H1 (cell line): ENCODE measurements at regions not wholly inside any gene's neighbourhood (a gene's known extent, or its start where the extent isn't known, plus 50 kb on each side); places are given as distances from the start of the nearest gene placed in this dataset.

ENCODE experiments used
- CTCF ChIA-PET: fragments of 300-600 bp; sonication (Branson Sonifier 250); formaldehyde crosslinking; loops from one replicate; lab custom pipeline; 2021; ENCODE audit not compliant: partially characterized antibody; lab: Charles Lee
- POLR2A ChIA-PET: fragments of 300-600 bp; sonication (Branson Sonifier 250); formaldehyde crosslinking; loops from one replicate; lab custom pipeline; 2021; ENCODE audit warnings: inconsistent platforms; ENCODE audit not compliant: partially characterized antibody; lab: Charles Lee
- DNase-seq, 2 experiments: peaks; one replicate each; pipeline versions ENCODE4 v3.0.0 to v3.0.0-alpha.2; 2010 to 2022; ENCODE audit warnings: low spot score in 2 of 2, low read depth in 1 of 2, mixed read lengths in 1 of 2
- FAIRE-seq: peaks from 2 replicates; lab custom pipeline; 2011; peaks lifted over from hg19 to GRCh38; lab: Jason Lieb, UNC
- H2AFZ ChIP-seq: 2 replicates; pipeline ENCODE4 v1.8.1; 2012; ENCODE audit warnings: low read length, inconsistent platforms
- H2AK5ac ChIP-seq: 2 replicates; pipeline ENCODE4 v1.6.1; 2013; ENCODE audit warnings: low read depth, low read length
- H2BK120ac ChIP-seq: replicated peaks from 2 replicates; pipeline ENCODE3; 2013; ENCODE audit warnings: low read depth, low read length, inconsistent platforms
- H2BK12ac ChIP-seq: 2 replicates; pipeline ENCODE4 v1.6.1; 2013; ENCODE audit warnings: low read depth, low read length
- H2BK15ac ChIP-seq: 2 replicates; pipeline ENCODE4 v1.6.1; 2013; ENCODE audit warnings: low read length
- H2BK20ac ChIP-seq: 2 replicates; pipeline ENCODE4 v1.6.1; 2013; ENCODE audit warnings: low read length
- H2BK5ac ChIP-seq: 2 replicates; pipeline ENCODE4 v1.6.1; 2013; ENCODE audit warnings: low read depth, low read length
- H3K14ac ChIP-seq: 2 replicates; pipeline ENCODE4 v1.6.1; 2013; ENCODE audit warnings: inconsistent platforms; ENCODE audit not compliant: insufficient read length
- H3K18ac ChIP-seq: 2 replicates; pipeline ENCODE4 v1.6.1; 2013; ENCODE audit warnings: low read length; ENCODE audit errors: extremely low read depth
- H3K23ac ChIP-seq: 2 replicates; pipeline ENCODE4 v1.6.1; 2013; ENCODE audit warnings: inconsistent platforms; ENCODE audit not compliant: insufficient read length
- H3K23me2 ChIP-seq: 2 replicates; pipeline ENCODE4 v1.6.1; 2013; ENCODE audit warnings: low read depth, low read length
- H3K27ac ChIP-seq: 2 replicates; pipeline ENCODE4 v1.6.1; 2011; ENCODE audit warnings: low read depth, low read length, inconsistent platforms
- H3K27me3 ChIP-seq, 4 experiments: replicated peaks in 1 of 4; 1 replicate in 1 of 4; 2 replicates in 3 of 4; pipeline versions ENCODE4 v1.6.1 to v1.8.1; 2011 to 2013; ENCODE audit warnings: low read length in 3 of 4, mild to moderate bottlenecking in 3 of 4, inconsistent platforms in 2 of 4, mixed read lengths in 2 of 4, moderate library complexity in 1 of 4; ENCODE audit not compliant: control insufficient read depth in 3 of 4, insufficient read depth in 3 of 4; ENCODE audit errors: extremely low read depth in 1 of 4
- H3K36me3 ChIP-seq, 4 experiments: 2 replicates each; pipeline versions ENCODE4 v1.6.1 to v1.8.1; 2011 to 2013; ENCODE audit warnings: mild to moderate bottlenecking in 4 of 4, low read length in 3 of 4, moderate library complexity in 2 of 4, control low read depth in 1 of 4, inconsistent platforms in 1 of 4; ENCODE audit not compliant: insufficient read depth in 4 of 4, control insufficient read depth in 2 of 4
- H3K4ac ChIP-seq: replicated peaks from 2 replicates; pipeline ENCODE3; 2013; ENCODE audit warnings: low read length, low read depth, mixed read lengths, inconsistent platforms; ENCODE audit not compliant: insufficient read length
- H3K4me1 ChIP-seq, 4 experiments: replicated peaks in 1 of 4; 1 replicate in 1 of 4; 2 replicates in 3 of 4; pipeline versions ENCODE4 v1.6.1 to v1.8.1; 2011 to 2013; ENCODE audit warnings: low read length in 3 of 4, inconsistent platforms in 2 of 4, mixed read lengths in 1 of 4; ENCODE audit not compliant: insufficient read depth in 4 of 4, control insufficient read depth in 3 of 4
- H3K4me2 ChIP-seq, 2 experiments: 2 replicates each; pipeline versions ENCODE4 v1.6.1 to v1.8.1; 2011 to 2013; ENCODE audit warnings: low read depth in 2 of 2, low read length in 2 of 2, control low read depth in 1 of 2, inconsistent platforms in 1 of 2, mild to moderate bottlenecking in 1 of 2; ENCODE audit not compliant: insufficient read depth in 1 of 2
- H3K4me3 ChIP-seq, 4 experiments: fragments of 200-600, 300-600 bp in 1 of 4; sonication (generic), shearing (Covaris generic), sonication (Bioruptor Twin) in 1 of 4; 2 replicates each; pipeline versions ENCODE4 v1.5.1 to v1.8.1; 2011 to 2016; ENCODE audit warnings: low read length in 4 of 4, low read depth in 3 of 4, control low read depth in 2 of 4, inconsistent platforms in 2 of 4, mild to moderate bottlenecking in 2 of 4, mixed read lengths in 1 of 4, moderate library complexity in 1 of 4; ENCODE audit not compliant: insufficient read depth in 2 of 4; ENCODE audit errors: extremely low read depth in 1 of 4
- H3K56ac ChIP-seq: replicated peaks from 2 replicates; pipeline ENCODE3; 2013; ENCODE audit warnings: low read depth, mild to moderate bottlenecking, mixed read lengths, low read length, inconsistent platforms; ENCODE audit not compliant: insufficient read length
- H3K79me1 ChIP-seq: 2 replicates; pipeline ENCODE4 v1.6.1; 2013; ENCODE audit warnings: low read depth, low read length, control low read depth
- H3K79me2 ChIP-seq, 2 experiments: 2 replicates each; pipeline versions ENCODE4 v1.6.1 to v1.8.1; 2012 to 2013; ENCODE audit warnings: low read length in 2 of 2, mild to moderate bottlenecking in 2 of 2, inconsistent platforms in 1 of 2; ENCODE audit not compliant: insufficient read depth in 2 of 2, control insufficient read depth in 1 of 2
- H3K9ac ChIP-seq, 4 experiments: replicated peaks in 1 of 4; 1 replicate in 1 of 4; 2 replicates in 3 of 4; pipeline versions ENCODE4 v1.6.1 to v1.8.1; 2011 to 2013; ENCODE audit warnings: low read depth in 3 of 4, low read length in 3 of 4, control low read depth in 2 of 4, mild to moderate bottlenecking in 2 of 4, moderate library complexity in 2 of 4, inconsistent platforms in 1 of 4; ENCODE audit errors: extremely low read depth in 1 of 4
- H3K9me3 ChIP-seq, 2 experiments: 2 replicates each; pipeline versions ENCODE4 v1.6.1 to v1.8.1; 2012 to 2013; ENCODE audit warnings: mild to moderate bottlenecking in 2 of 2, moderate library complexity in 2 of 2, control low read depth in 1 of 2, inconsistent platforms in 1 of 2, low read depth in 1 of 2, low read length in 1 of 2, mixed read lengths in 1 of 2; ENCODE audit not compliant: insufficient read depth in 2 of 2
- H4K20me1 ChIP-seq, 2 experiments: replicated peaks in 1 of 2; 2 replicates each; pipeline versions ENCODE3 to v1.8.1; 2011 to 2013; ENCODE audit warnings: inconsistent platforms in 2 of 2, low read length in 2 of 2, mild to moderate bottlenecking in 1 of 2; ENCODE audit not compliant: insufficient read depth in 2 of 2, control insufficient read depth in 1 of 2
- H4K5ac ChIP-seq: 2 replicates; pipeline ENCODE4 v1.6.1; 2013; ENCODE audit warnings: low read length, low read depth, mixed read lengths, inconsistent platforms; ENCODE audit not compliant: insufficient read length
- H4K8ac ChIP-seq: 2 replicates; pipeline ENCODE4 v1.8.0; 2013; ENCODE audit warnings: mild to moderate bottlenecking, moderate library complexity, low read length, inconsistent platforms; ENCODE audit not compliant: insufficient read depth; ENCODE audit errors: extremely low read depth
- H4K91ac ChIP-seq: replicated peaks from 2 replicates; pipeline ENCODE3; 2013; ENCODE audit warnings: low read length, mixed read lengths, inconsistent platforms; ENCODE audit not compliant: insufficient read length
- BACH1 ChIP-seq: IDR thresholded peaks from 2 replicates; pipeline ENCODE4 v1.6.1; 2012; ENCODE audit warnings: low read length, improper control_type of control experiment
- BRCA1 ChIP-seq: IDR thresholded peaks from 2 replicates; pipeline ENCODE4 v1.6.1; 2012; ENCODE audit warnings: low read depth, low read length, improper control_type of control experiment
- EP300 ChIP-seq, 2 experiments: IDR thresholded peaks; 1 replicate in 1 of 2; 2 replicates in 1 of 2; pipeline ENCODE4 v1.6.1; 2011 to 2012; ENCODE audit warnings: low read depth in 2 of 2, low read length in 2 of 2, mild to moderate bottlenecking in 2 of 2, borderline replicate concordance in 1 of 2, inconsistent platforms in 1 of 2, moderate library complexity in 1 of 2
- FOSL1 ChIP-seq: IDR thresholded peaks from 2 replicates; pipeline ENCODE4 v1.6.1; 2011; ENCODE audit warnings: mild to moderate bottlenecking, low read depth, low read length, moderate library complexity; ENCODE audit not compliant: insufficient read depth
- JUND ChIP-seq: IDR thresholded peaks from 2 replicates; pipeline ENCODE4 v1.6.1; 2011; ENCODE audit warnings: mild to moderate bottlenecking, improper control_type of control experiment, low read length
- POU5F1 ChIP-seq: IDR thresholded peaks from 2 replicates; pipeline ENCODE4 v1.6.1; 2011; ENCODE audit warnings: low read depth, mild to moderate bottlenecking, low read length, moderate library complexity
- RFX5 ChIP-seq: IDR thresholded peaks from 2 replicates; pipeline ENCODE4 v1.6.1; 2011; ENCODE audit warnings: low read depth, low read length, improper control_type of control experiment, borderline replicate concordance
- SRF ChIP-seq: IDR thresholded peaks from 2 replicates; pipeline ENCODE4 v1.6.1; 2011; ENCODE audit warnings: mild to moderate bottlenecking, low read depth, low read length, moderate library complexity
- TAF1 ChIP-seq: IDR thresholded peaks from 2 replicates; pipeline ENCODE4 v1.6.1; 2011; ENCODE audit warnings: mild to moderate bottlenecking, low read depth, low read length
- WGBS, 2 experiments: shearing (Covaris generic) in 1 of 2; methylation state at CpG; one replicate each; pipeline versions ENCODE4 v1.1.6 to v1.1.7; 2013 to 2015; ENCODE audit warnings: low lambda C conversion rate in 2 of 2, mixed read lengths in 2 of 2, inconsistent platforms in 1 of 2, low coverage in 1 of 2, missing lambda C conversion rate in 1 of 2; ENCODE audit not compliant: insufficient replicate concordance in 2 of 2, insufficient coverage in 1 of 2, insufficient read length in 1 of 2; ENCODE audit errors: extremely low coverage in 1 of 2, missing lambda C conversion rate in 1 of 2; 5-methylcytosine and 5-hydroxymethylcytosine counted together

GRCh38 chr1:65595724-65596123, 175.3 kb downstream of the LEPR start:
- no peak overlapping the region for H3K56ac ChIP-seq
- H3K79me1 ChIP-seq = no peaks in the 10 kb centered on the region
- H4K5ac ChIP-seq = no peak overlapping the region
- no peak for DNase-seq
- H3K23me2 ChIP-seq = no peaks in the 10 kb centered on the region; the same call in 1 of the 2 replicates
- H2AFZ ChIP-seq = no peak overlapping the region
- H3K36me3 ChIP-seq = no peaks in the 10 kb centered on the region
- no peak overlapping the region for H4K8ac ChIP-seq
- no peak overlapping the region for H2BK5ac ChIP-seq
- H2BK120ac ChIP-seq = no peak overlapping the region
- H3K4me2 ChIP-seq = no peak overlapping the region
- POLR2A ChIA-PET = interaction anchor here (1.6 kb wide), 1 partner anchor 12 kb away, joined by 3 read pairs; no protein-coding TSS in a partner anchor
- no peak overlapping the region for H2BK20ac ChIP-seq
- no peaks in the 10 kb centered on the region for H3K4me1 ChIP-seq
- no peak overlapping the region for H3K4me3 ChIP-seq
- H3K27ac ChIP-seq = no peak overlapping the region
- no peak overlapping the region for H2AK5ac ChIP-seq
- H3K27me3 ChIP-seq = no peaks in the 10 kb centered on the region
- no peak for FAIRE-seq
- H2BK12ac ChIP-seq = no peak overlapping the region
- H3K4ac ChIP-seq = no peak overlapping the region
- 91% methylated on average over 2 of the region's 2 CpGs; no CpG with 5 or more reads in 1 of the 2 experiments for WGBS, 2 experiments
- H3K9ac ChIP-seq = no peak overlapping the region
- no peak overlapping the region for H3K14ac ChIP-seq
- H3K79me2 ChIP-seq = no peaks in the 10 kb centered on the region
- H4K20me1 ChIP-seq = no peaks in the 10 kb centered on the region
- no peak overlapping the region for H4K91ac ChIP-seq
- no peak overlapping the region for H2BK15ac ChIP-seq
- H3K23ac ChIP-seq = no peak overlapping the region
- H3K18ac ChIP-seq = no peak overlapping the region
- no peaks in the 10 kb centered on the region for H3K9me3 ChIP-seq
- CTCF ChIA-PET = interaction anchor here (0.7 to 1.9 kb wide), 2 partner anchors 13 to 19 kb away, joined by 3 to 7 read pairs; no protein-coding TSS in a partner anchor
- TF ChIP-seq RFX5 = no peak
- no peak for TF ChIP-seq POU5F1
- TF ChIP-seq SRF = no peak
- TF ChIP-seq TAF1 = no peak
- no peak for TF ChIP-seq BRCA1
- no peak for TF ChIP-seq JUND
- TF ChIP-seq EP300 (IDR thresholded peaks at IDR 0.05; ENCODE audit: borderline replicate concordance in 1 of 2, low read depth in 2 of 2, low read length in 2 of 2) = no peak
- no peak for TF ChIP-seq FOSL1
- no peak for TF ChIP-seq BACH1
